Muscle of leg (tissue), 3 donors: ENCODE measurements at regions not wholly inside any gene's neighbourhood (a gene's known extent, or its start where the extent isn't known, plus 50 kb on each side); places are given as distances from the start of the nearest gene placed in this dataset.
"Not testable (repeated sequence)": the region's sequence is repeated elsewhere in the genome, so short reads cannot be mapped to it uniquely, and the experiment has no call there.

Experiments used
- DNase-seq: peaks from one replicate; pipeline ENCODE4 v3.0.0; 2013
- H3K27ac ChIP-seq: one replicate; pipeline ENCODE4 v1.5.1; 2013; ENCODE audit warnings: mild to moderate bottlenecking, low read length, control low read depth
- H3K27me3 ChIP-seq: one replicate; pipeline ENCODE4 v1.6.1; 2013; ENCODE audit warnings: low read length; ENCODE audit not compliant: control insufficient read depth, insufficient read depth
- H3K36me3 ChIP-seq: one replicate; pipeline ENCODE4 v1.6.1; 2013; ENCODE audit warnings: low read length; ENCODE audit not compliant: control insufficient read depth, insufficient read depth
- H3K4me1 ChIP-seq: one replicate; pipeline ENCODE4 v1.6.1; 2013; ENCODE audit warnings: low read length; ENCODE audit not compliant: control insufficient read depth, insufficient read depth
- H3K4me3 ChIP-seq: one replicate; pipeline ENCODE4 v1.5.1; 2013; ENCODE audit warnings: low read length, control low read depth
- H3K9me3 ChIP-seq: replicated peaks from 2 replicates; pipeline ENCODE4 v1.6.1; 2013; ENCODE audit warnings: low read depth, low read length; ENCODE audit not compliant: control insufficient read depth
- WGBS: methylation state at CpG from one replicate; pipeline ENCODE4 v1.1.5; 2013; ENCODE audit warnings: missing lambda C conversion rate; ENCODE audit not compliant: insufficient coverage; 5-methylcytosine and 5-hydroxymethylcytosine counted together

GRCh38 chr6:61538801-61539200 lies 747.2 kb downstream of the KHDRBS2 start:
- no peak overlapping the region for H3K4me3 ChIP-seq
- H3K9me3 ChIP-seq, result peaks cover 10% of the 10 kb centered on the region
- DNase-seq, result peak; percentile 5
- H3K4me1 ChIP-seq, result no peaks in the 10 kb centered on the region
- WGBS, result no CpG with 5 or more reads among the region's 3 CpGs
- no peak overlapping the region for H3K27ac ChIP-seq
- no peaks in the 10 kb centered on the region for H3K27me3 ChIP-seq
- H3K36me3 ChIP-seq, result no peaks in the 10 kb centered on the region

- H3K27me3 ChIP-seq, H3K4me3 ChIP-seq, DNase-seq, H3K27ac ChIP-seq, H3K4me1 ChIP-seq, H3K36me3 ChIP-seq: not testable (repeated sequence)
- peaks cover 15% of the 10 kb centered on the region for H3K9me3 ChIP-seq
- WGBS, result no CpG with 5 or more reads among the region's 2 CpGs
Observed at GRCh38 chr6:61532749-61533148, 753.3 kb downstream of the KHDRBS2 start.
